ENCODE measurements at regions not wholly inside any gene's neighbourhood (a gene's known extent, or its start where the extent isn't known, plus 50 kb on each side); places are given as distances from the start of the nearest gene placed in this dataset.

- intact Hi-C loops (cut with DNase I, micrococcal nuclease): no loop called here
- TF ChIP-seq CTCF (IDR thresholded peaks at IDR 0.05): no peak
- ChIA-PET POLR2A (no interaction called here), CTCF (no interaction called here)
- peaks cover 0 to 5% of the 10 kb centered on the region in 2 experiments for H3K9me3 ChIP-seq (ENCODE audit: control insufficient read depth in 1 of 2, insufficient read depth in 1 of 2, low read length in 2 of 2)
- H3K4me1 ChIP-seq (ENCODE audit: insufficient read depth, low read length): no peaks in the 10 kb centered on the region
- H3K4me3 ChIP-seq (ENCODE audit: low read length): no peak overlapping the region
- H3K4me1 Mint-ChIP-seq (ENCODE audit: low read depth): no peaks in the 10 kb centered on the region
- H3K27me3 ChIP-seq (ENCODE audit: control insufficient read depth in 1 of 2, insufficient read depth in 2 of 2, low read length in 2 of 2): no peaks in the 10 kb centered on the region
- no peaks in the 10 kb centered on the region for H3K36me3 ChIP-seq (ENCODE audit: insufficient read depth, low read length)
- no peak for DNase-seq
- no peaks in the 10 kb centered on the region for H3K36me3 Mint-ChIP-seq (ENCODE audit: low read depth)
- no peak overlapping the region for H3K27ac ChIP-seq (ENCODE audit: low read depth in 1 of 2, low read length in 2 of 2)
- no peak for ATAC-seq (ENCODE audit: poor library complexity)
- H3K27ac Mint-ChIP-seq: no peak overlapping the region
- H3K27me3 Mint-ChIP-seq: no peaks in the 10 kb centered on the region
- H3K4me3 Mint-ChIP-seq: no peak overlapping the region
- H3K9me3 Mint-ChIP-seq: peaks cover 5% of the 10 kb centered on the region
Observed at GRCh38 chr2:83291083-83291482, 1168.0 kb downstream of the SUCLG1 start.

- DNase-seq (no peak), ATAC-seq (ENCODE audit: poor library complexity) (no peak)
- Mint-ChIP-seq H3K27ac (no peak overlapping the region), H3K4me1 (ENCODE audit: low read depth) (no peaks in the 10 kb centered on the region), H3K36me3 (ENCODE audit: low read depth) (no peaks in the 10 kb centered on the region), H3K4me3 (no peak overlapping the region), H3K9me3 (no peaks in the 10 kb centered on the region), H3K27me3 (no peaks in the 10 kb centered on the region)
- H3K4me3 ChIP-seq (ENCODE audit: low read length): no peak overlapping the region
- no peaks in the 10 kb centered on the region for H3K36me3 ChIP-seq (ENCODE audit: insufficient read depth, low read length)
- no peaks in the 10 kb centered on the region for H3K4me1 ChIP-seq (ENCODE audit: insufficient read depth, low read length)
- H3K27ac ChIP-seq (ENCODE audit: low read depth in 1 of 2, low read length in 2 of 2): no peak overlapping the region
- CTCF ChIA-PET: no interaction called here
- POLR2A ChIA-PET: no interaction called here
- intact Hi-C loops (cut with DNase I, micrococcal nuclease): no loop called here
- no peaks in the 10 kb centered on the region for H3K27me3 ChIP-seq (ENCODE audit: control insufficient read depth in 1 of 2, insufficient read depth in 2 of 2, low read length in 2 of 2)
- H3K9me3 ChIP-seq (ENCODE audit: control insufficient read depth in 1 of 2, insufficient read depth in 1 of 2, low read length in 2 of 2): peaks cover 0 to 4% of the 10 kb centered on the region in 2 experiments
- no peak for TF ChIP-seq CTCF (IDR thresholded peaks at IDR 0.05)
Observed at GRCh38 chr2:83282841-83283240, 1176.2 kb downstream of the SUCLG1 start.

- no peaks in the 10 kb centered on the region for H3K4me1 Mint-ChIP-seq (ENCODE audit: low read depth)
- ATAC-seq (ENCODE audit: poor library complexity) (no peak), DNase-seq (no peak)
- no peaks in the 10 kb centered on the region for H3K27me3 Mint-ChIP-seq
- H3K36me3 Mint-ChIP-seq (ENCODE audit: low read depth): no peaks in the 10 kb centered on the region
- H3K4me3 Mint-ChIP-seq: no peak overlapping the region
- no peaks in the 10 kb centered on the region for H3K9me3 Mint-ChIP-seq
- Histone ChIP-seq H3K4me3 (ENCODE audit: low read length) (no peak overlapping the region), H3K36me3 (ENCODE audit: insufficient read depth, low read length) (no peaks in the 10 kb centered on the region), H3K4me1 (ENCODE audit: insufficient read depth, low read length) (no peaks in the 10 kb centered on the region), H3K9me3 (ENCODE audit: control insufficient read depth in 1 of 2, insufficient read depth in 1 of 2, low read length in 2 of 2) (peaks cover 0 to 4% of the 10 kb centered on the region in 2 experiments), H3K27me3 (ENCODE audit: control insufficient read depth in 1 of 2, insufficient read depth in 2 of 2, low read length in 2 of 2) (no peaks in the 10 kb centered on the region), H3K27ac (ENCODE audit: low read depth in 1 of 2, low read length in 2 of 2) (no peak overlapping the region)
- CTCF ChIA-PET: no interaction called here
- intact Hi-C loops (cut with DNase I, micrococcal nuclease): no loop called here
- POLR2A ChIA-PET: no interaction called here
- TF ChIP-seq CTCF (IDR thresholded peaks at IDR 0.05): no peak
- no peak overlapping the region for H3K27ac Mint-ChIP-seq
Observed at GRCh38 chr2:83282043-83282795, 1176.9 kb downstream of the SUCLG1 start.
